Esophagus muscularis mucosa (tissue), 4 donors: ENCODE measurements at regions not wholly inside any gene's neighbourhood (a gene's known extent, or its start where the extent isn't known, plus 50 kb on each side); places are given as distances from the start of the nearest gene placed in this dataset.

Experiments
- DNase-seq: peaks from one replicate; pipeline ENCODE4 v3.0.0-alpha.2; 2017; ENCODE audit errors: extremely low spot score
- H3K27ac ChIP-seq, 4 donors: fragments of 200-600 bp; sonication (generic); replicated peaks in 1 of 4; 1 replicate in 3 of 4; 2 replicates in 1 of 4; pipeline ENCODE4 v1.5.1; 2016 to 2019; ENCODE audit warnings: mild to moderate bottlenecking in 1 of 4
- H3K27me3 ChIP-seq, 4 donors: fragments of 200-600 bp; sonication (generic); one replicate each; pipeline versions ENCODE4 v1.5.1 to v1.6.0; 2016 to 2019
- H3K36me3 ChIP-seq, 4 donors: fragments of 200-600 bp; sonication (generic); one replicate each; pipeline ENCODE4 v1.5.1; 2016 to 2019
- H3K4me1 ChIP-seq, 4 donors: fragments of 200-600 bp; sonication (generic); one replicate each; pipeline ENCODE4 v1.5.1; 2016 to 2019
- H3K4me3 ChIP-seq, 4 donors: fragments of 200-600 bp; sonication (generic); 1 replicate in 2 of 4; 2 replicates in 2 of 4; pipeline ENCODE4 v1.5.1; 2016 to 2019; ENCODE audit warnings: mild to moderate bottlenecking in 4 of 4, moderate library complexity in 1 of 4
- H3K9me3 ChIP-seq, 4 donors: fragments of 200-600 bp; sonication (generic); 1 replicate in 3 of 4; 2 replicates in 1 of 4; pipeline ENCODE4 v1.5.1; 2016 to 2019
- CTCF ChIP-seq, 3 experiments: fragments of 200-600 bp in 2 of 3; fragments of 450-650 bp in 1 of 3; sonication (generic) in 2 of 3; IDR thresholded peaks; one replicate each; pipeline ENCODE4 v1.5.1; 2017 to 2019; ENCODE audit warnings: antibody characterized with exemption in 3 of 3, mild to moderate bottlenecking in 2 of 3, moderate library complexity in 1 of 3
- EP300 ChIP-seq: sonication (generic); formaldehyde crosslinking; IDR thresholded peaks from one replicate; pipeline ENCODE4 v1.6.1; 2017; ENCODE audit warnings: antibody characterized with exemption
- POLR2A ChIP-seq: fragments of 450-650 bp; IDR thresholded peaks from one replicate; pipeline ENCODE4 v1.6.1; 2017; ENCODE audit warnings: antibody characterized with exemption, moderate library complexity, mild to moderate bottlenecking, low read depth
- POLR2AphosphoS5 ChIP-seq, 2 donors: sonication (generic); formaldehyde crosslinking; IDR thresholded peaks; one replicate each; pipeline ENCODE4 v1.6.1; 2017; ENCODE audit warnings: antibody characterized with exemption in 2 of 2
- WGBS: methylation state at CpG from one replicate; pipeline ENCODE4 v1.1.5; 2018; 5-methylcytosine and 5-hydroxymethylcytosine counted together
- intact Hi-C: fragments of 100-400 bp; cut with DNase I; formaldehyde crosslinking; loops from one replicate; pipeline ENCODE4 v1.15.1; 2023

GRCh38 chr13:72599178-72599743 lies 128.2 kb downstream of the MZT1 start:
- Histone ChIP-seq H3K27ac (no peak overlapping the region), H3K4me3 (no peak overlapping the region), H3K27me3 (no peaks in the 10 kb centered on the region), H3K9me3 (no peaks in the 10 kb centered on the region), H3K36me3 (no peaks in the 10 kb centered on the region), H3K4me1 (no peaks in the 10 kb centered on the region)
- 87% methylated on average over 3 of the region's 3 CpGs for WGBS
- intact Hi-C loops: no loop called here
- DNase-seq: no peak
- no peak for TF ChIP-seq POLR2A
- no peak for TF ChIP-seq POLR2AphosphoS5 (IDR thresholded peaks at IDR 0.05)
- TF ChIP-seq EP300: no peak
- no peak for TF ChIP-seq CTCF (IDR thresholded peaks at IDR 0.05)

- H3K27me3 ChIP-seq: no peaks in the 10 kb centered on the region
- TF ChIP-seq EP300: no peak
- TF ChIP-seq POLR2A: no peak
- no peak for TF ChIP-seq CTCF (IDR thresholded peaks at IDR 0.05)
- TF ChIP-seq POLR2AphosphoS5 (IDR thresholded peaks at IDR 0.05): no peak
- 93% methylated on average over 1 of the region's 1 CpG for WGBS
- H3K36me3 ChIP-seq: no peaks in the 10 kb centered on the region
- DNase-seq: no peak
- no peaks in the 10 kb centered on the region for H3K9me3 ChIP-seq
- no peak overlapping the region for H3K27ac ChIP-seq
- no peak overlapping the region for H3K4me3 ChIP-seq
- H3K4me1 ChIP-seq: no peaks in the 10 kb centered on the region
- intact Hi-C loops: no loop called here
These were observed 137.2 kb downstream of the MZT1 start for GRCh38 chr13:72590091-72590740.

- Histone ChIP-seq H3K36me3 (no peaks in the 10 kb centered on the region), H3K4me1 (no peaks in the 10 kb centered on the region), H3K4me3 (no peak overlapping the region), H3K9me3 (no peaks in the 10 kb centered on the region), H3K27me3 (no peaks in the 10 kb centered on the region), H3K27ac (no peak overlapping the region)
- 27% methylated on average over 3 of the region's 3 CpGs for WGBS
- TF ChIP-seq CTCF (IDR thresholded peaks at IDR 0.05): no peak
- intact Hi-C loops: no loop called here
- no peak for DNase-seq
These were observed 140.9 kb downstream of the MZT1 start for GRCh38 chr13:72586518-72586917.

GRCh38 chr13:72585254-72585653 lies 142.2 kb downstream of the MZT1 start:
- no peak overlapping the region for H3K4me3 ChIP-seq
- intact Hi-C loops: no loop called here
- no peak for TF ChIP-seq POLR2AphosphoS5 (IDR thresholded peaks at IDR 0.05)
- TF ChIP-seq CTCF (IDR thresholded peaks at IDR 0.05): no peak
- TF ChIP-seq EP300: no peak
- no peak for TF ChIP-seq POLR2A
- no peaks in the 10 kb centered on the region for H3K9me3 ChIP-seq
- no peak for DNase-seq
- no peaks in the 10 kb centered on the region for H3K27me3 ChIP-seq
- H3K27ac ChIP-seq: no peak overlapping the region
- WGBS: 79% methylated on average over 2 of the region's 2 CpGs
- H3K36me3 ChIP-seq: no peaks in the 10 kb centered on the region
- H3K4me1 ChIP-seq: no peaks in the 10 kb centered on the region

- Histone ChIP-seq H3K4me3 (no peak overlapping the region), H3K27me3 (no peaks in the 10 kb centered on the region), H3K4me1 (no peaks in the 10 kb centered on the region), H3K36me3 (no peaks in the 10 kb centered on the region), H3K9me3 (peaks cover 0 to 6% (median 2%) of the 10 kb centered on the region in 4 donors), H3K27ac (no peak overlapping the region)
- TF ChIP-seq CTCF (IDR thresholded peaks at IDR 0.05): no peak
- no peak for TF ChIP-seq POLR2AphosphoS5 (IDR thresholded peaks at IDR 0.05)
- no peak for TF ChIP-seq POLR2A
- TF ChIP-seq EP300: no peak
- intact Hi-C loops: no loop called here
- DNase-seq: no peak
- 69% methylated on average over 2 of the region's 2 CpGs for WGBS
These were observed 156.2 kb downstream of the MZT1 start for GRCh38 chr13:72571191-72571590.
